Sigmoid colon (tissue), 4 donors: ENCODE measurements at regions not wholly inside any gene's neighbourhood (a gene's known extent, or its start where the extent isn't known, plus 50 kb on each side); places are given as distances from the start of the nearest gene placed in this dataset.

ENCODE experiments used
- POLR2A ChIP-seq, 2 donors: fragments of 450-650 bp; IDR thresholded peaks; one replicate each; pipeline ENCODE4 v1.6.1; 2016; ENCODE audit warnings: antibody characterized with exemption in 2 of 2, mild to moderate bottlenecking in 2 of 2, moderate library complexity in 2 of 2
- POLR2AphosphoS5 ChIP-seq, 4 donors: sonication (generic); formaldehyde crosslinking; IDR thresholded peaks; one replicate each; pipeline ENCODE4 v1.6.1; 2017; ENCODE audit warnings: antibody characterized with exemption in 4 of 4
- TF ChIP-seq, protein P1 (sequence below), 4 experiments: fragments of 450-650 bp in 3 of 4; fragments of 200-600 bp in 1 of 4; IDR thresholded peaks; one replicate each; pipeline ENCODE4 v1.5.1; 2016 to 2019; ENCODE audit warnings: antibody characterized with exemption in 4 of 4, mild to moderate bottlenecking in 3 of 4, moderate library complexity in 2 of 4

DNA sequence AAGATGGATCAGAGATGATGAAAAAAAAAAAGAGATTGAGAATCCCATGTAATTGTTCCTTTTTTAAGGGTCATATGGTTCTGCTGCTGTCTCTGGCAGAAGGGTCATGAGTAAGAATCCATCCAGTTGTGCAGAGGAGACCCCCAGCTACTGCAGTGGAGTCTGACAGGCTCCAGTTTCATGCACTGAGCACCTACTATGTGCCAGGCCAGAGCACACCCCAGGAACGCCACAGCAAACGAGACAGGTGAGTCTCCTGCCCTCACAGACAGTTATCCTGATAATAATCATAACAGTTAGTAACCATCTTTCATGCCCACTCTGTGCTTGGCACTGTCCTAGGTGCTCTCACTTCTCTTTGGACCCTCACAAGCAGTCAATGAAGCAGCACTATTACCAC, 420.0 kb downstream of the MATN1 start:
- TF ChIP-seq, protein P1, sequence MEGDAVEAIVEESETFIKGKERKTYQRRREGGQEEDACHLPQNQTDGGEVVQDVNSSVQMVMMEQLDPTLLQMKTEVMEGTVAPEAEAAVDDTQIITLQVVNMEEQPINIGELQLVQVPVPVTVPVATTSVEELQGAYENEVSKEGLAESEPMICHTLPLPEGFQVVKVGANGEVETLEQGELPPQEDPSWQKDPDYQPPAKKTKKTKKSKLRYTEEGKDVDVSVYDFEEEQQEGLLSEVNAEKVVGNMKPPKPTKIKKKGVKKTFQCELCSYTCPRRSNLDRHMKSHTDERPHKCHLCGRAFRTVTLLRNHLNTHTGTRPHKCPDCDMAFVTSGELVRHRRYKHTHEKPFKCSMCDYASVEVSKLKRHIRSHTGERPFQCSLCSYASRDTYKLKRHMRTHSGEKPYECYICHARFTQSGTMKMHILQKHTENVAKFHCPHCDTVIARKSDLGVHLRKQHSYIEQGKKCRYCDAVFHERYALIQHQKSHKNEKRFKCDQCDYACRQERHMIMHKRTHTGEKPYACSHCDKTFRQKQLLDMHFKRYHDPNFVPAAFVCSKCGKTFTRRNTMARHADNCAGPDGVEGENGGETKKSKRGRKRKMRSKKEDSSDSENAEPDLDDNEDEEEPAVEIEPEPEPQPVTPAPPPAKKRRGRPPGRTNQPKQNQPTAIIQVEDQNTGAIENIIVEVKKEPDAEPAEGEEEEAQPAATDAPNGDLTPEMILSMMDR (IDR thresholded peaks at IDR 0.05) = no peak
- TF ChIP-seq POLR2A (IDR thresholded peaks at IDR 0.05) (no peak), POLR2AphosphoS5 (IDR thresholded peaks at IDR 0.05) (no peak)
